ENCODE measurements at regions not wholly inside any gene's neighbourhood (a gene's known extent, or its start where the extent isn't known, plus 50 kb on each side); places are given as distances from the start of the nearest gene placed in this dataset.

DNA sequence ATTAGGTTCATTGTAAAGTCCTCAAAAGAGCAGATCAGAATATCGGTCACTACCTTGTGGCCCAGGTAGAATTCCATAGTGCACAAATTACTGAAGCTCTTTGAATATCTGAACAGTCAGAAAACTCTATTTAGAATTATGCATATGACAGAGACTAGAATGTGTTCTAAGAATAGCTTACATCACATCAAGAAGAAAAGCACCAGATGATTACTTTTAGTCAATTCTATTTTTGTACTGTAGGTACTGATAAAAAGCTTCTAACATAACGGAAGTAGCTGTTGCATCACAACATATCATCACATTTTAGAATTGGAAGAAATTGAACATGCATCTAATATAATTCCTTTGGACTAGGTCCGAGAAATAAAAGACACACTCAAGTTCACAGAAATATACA lies 946.6 kb upstream of the ARRDC3 start:
- TF ChIP-seq, protein P1, sequence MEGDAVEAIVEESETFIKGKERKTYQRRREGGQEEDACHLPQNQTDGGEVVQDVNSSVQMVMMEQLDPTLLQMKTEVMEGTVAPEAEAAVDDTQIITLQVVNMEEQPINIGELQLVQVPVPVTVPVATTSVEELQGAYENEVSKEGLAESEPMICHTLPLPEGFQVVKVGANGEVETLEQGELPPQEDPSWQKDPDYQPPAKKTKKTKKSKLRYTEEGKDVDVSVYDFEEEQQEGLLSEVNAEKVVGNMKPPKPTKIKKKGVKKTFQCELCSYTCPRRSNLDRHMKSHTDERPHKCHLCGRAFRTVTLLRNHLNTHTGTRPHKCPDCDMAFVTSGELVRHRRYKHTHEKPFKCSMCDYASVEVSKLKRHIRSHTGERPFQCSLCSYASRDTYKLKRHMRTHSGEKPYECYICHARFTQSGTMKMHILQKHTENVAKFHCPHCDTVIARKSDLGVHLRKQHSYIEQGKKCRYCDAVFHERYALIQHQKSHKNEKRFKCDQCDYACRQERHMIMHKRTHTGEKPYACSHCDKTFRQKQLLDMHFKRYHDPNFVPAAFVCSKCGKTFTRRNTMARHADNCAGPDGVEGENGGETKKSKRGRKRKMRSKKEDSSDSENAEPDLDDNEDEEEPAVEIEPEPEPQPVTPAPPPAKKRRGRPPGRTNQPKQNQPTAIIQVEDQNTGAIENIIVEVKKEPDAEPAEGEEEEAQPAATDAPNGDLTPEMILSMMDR (IDR thresholded peaks at IDR 0.05; ENCODE audit: low read depth, low read length, poor library complexity, severe bottlenecking): no peak
- TF ChIP-seq EZH2phosphoT487 (IDR thresholded peaks at IDR 0.05; ENCODE audit: borderline replicate concordance, low read length): no peak

All from DOHH2 (cell line).